GM12878 (cell line): ENCODE measurements at regions not wholly inside any gene's neighbourhood (a gene's known extent, or its start where the extent isn't known, plus 50 kb on each side); places are given as distances from the start of the nearest gene placed in this dataset.

Experiments
- CBFB ChIP-seq: IDR thresholded peaks from 2 replicates; pipeline ENCODE4 v1.6.1; 2016; ENCODE audit warnings: antibody characterized with exemption, low read depth
- CTCF ChIP-seq, 3 experiments: IDR thresholded peaks in 2 of 3; conservative IDR thresholded peaks in 1 of 3; 2 replicates each; pipeline ENCODE4 v1.5.1; 2011; ENCODE audit warnings: low read depth in 3 of 3, low read length in 3 of 3, mild to moderate bottlenecking in 3 of 3, control low read depth in 2 of 3, moderate library complexity in 2 of 3, inconsistent platforms in 1 of 3, mixed read lengths in 1 of 3; ENCODE audit not compliant: control insufficient read depth in 2 of 3, insufficient read depth in 1 of 3; ENCODE audit errors: extremely low read depth in 1 of 3
- EP300 ChIP-seq, 2 experiments: fragments of 150-350 bp in 1 of 2; IDR thresholded peaks; 2 replicates each; pipeline ENCODE4 v1.6.1; 2011 to 2012; ENCODE audit warnings: low read depth in 2 of 2, low read length in 2 of 2, borderline replicate concordance in 1 of 2, improper control_type of control experiment in 1 of 2, inconsistent platforms in 1 of 2; ENCODE audit not compliant: control insufficient read depth in 1 of 2
- EZH2 ChIP-seq: IDR thresholded peaks from 2 replicates; pipeline ENCODE4 v1.6.1; 2012; ENCODE audit warnings: low read depth, mild to moderate bottlenecking, control low read depth, inconsistent platforms, low read length, borderline replicate concordance; ENCODE audit not compliant: control insufficient read depth
- JUND ChIP-seq: IDR thresholded peaks from 2 replicates; pipeline ENCODE4 v1.6.1; 2012; ENCODE audit warnings: low read depth, mild to moderate bottlenecking, low read length, improper control_type of control experiment, moderate library complexity
- MAX ChIP-seq: IDR thresholded peaks from 2 replicates; pipeline ENCODE4 v1.6.1; 2012; ENCODE audit warnings: low read depth, low read length, improper control_type of control experiment
- PBX3 ChIP-seq: IDR thresholded peaks from 2 replicates; pipeline ENCODE4 v1.6.1; 2011; ENCODE audit warnings: mild to moderate bottlenecking, low read depth, low read length, moderate library complexity; ENCODE audit not compliant: insufficient replicate concordance
- PKNOX1 ChIP-seq: fragments of 450-650 bp; IDR thresholded peaks from 2 replicates; pipeline ENCODE4 v1.6.1; 2016; ENCODE audit warnings: mild to moderate bottlenecking
- POLR2A ChIP-seq: IDR thresholded peaks from 2 replicates; pipeline ENCODE4 v1.6.1; 2011; ENCODE audit warnings: low read depth, mild to moderate bottlenecking, low read length
- POLR2AphosphoS5 ChIP-seq: IDR thresholded peaks from 2 replicates; pipeline ENCODE4 v1.6.1; 2011; ENCODE audit warnings: mild to moderate bottlenecking, low read length, inconsistent platforms
- TAF1 ChIP-seq: IDR thresholded peaks from 2 replicates; pipeline ENCODE4 v1.6.1; 2011; ENCODE audit warnings: mild to moderate bottlenecking, low read depth, low read length, borderline replicate concordance

DNA sequence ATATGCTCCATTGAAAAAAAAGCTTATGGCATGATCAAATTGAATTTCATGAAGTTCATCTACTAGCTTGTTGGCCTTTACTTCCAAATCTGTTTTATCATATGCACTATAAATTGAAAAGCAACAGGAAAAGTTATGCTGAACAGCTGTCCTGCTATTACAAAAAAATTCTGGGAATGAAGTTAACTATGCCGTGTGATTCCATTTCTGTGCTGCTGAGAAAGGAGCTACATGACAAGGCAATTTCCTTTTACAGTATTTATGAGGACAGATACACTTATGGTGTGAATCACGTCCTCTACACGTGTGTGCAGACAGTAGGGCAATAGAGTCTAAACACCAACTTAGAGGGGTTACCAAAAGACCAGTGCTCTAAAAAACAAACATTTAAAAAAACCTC is 426.5 kb upstream of the AKR1E2 start:
- no peak for TF ChIP-seq POLR2AphosphoS5
- TF ChIP-seq EZH2: no peak
- TF ChIP-seq CTCF (IDR thresholded peaks at IDR 0.05 in 2 of 3, conservative IDR thresholded peaks at IDR 0.05 in 1 of 3; ENCODE audit: control insufficient read depth in 2 of 3, extremely low read depth in 1 of 3, insufficient read depth in 1 of 3, low read depth in 3 of 3, low read length in 3 of 3): no peak
- no peak for TF ChIP-seq TAF1
- no peak for TF ChIP-seq PKNOX1
- no peak for TF ChIP-seq PBX3
- TF ChIP-seq JUND: no peak
- no peak for TF ChIP-seq EP300 (IDR thresholded peaks at IDR 0.05; ENCODE audit: borderline replicate concordance in 1 of 2, control insufficient read depth in 1 of 2, low read depth in 2 of 2, low read length in 2 of 2)
- TF ChIP-seq CBFB: no peak
- no peak for TF ChIP-seq POLR2A
- no peak for TF ChIP-seq MAX
